ENCODE measurements at regions not wholly inside any gene's neighbourhood (a gene's known extent, or its start where the extent isn't known, plus 50 kb on each side); places are given as distances from the start of the nearest gene placed in this dataset.

DNA sequence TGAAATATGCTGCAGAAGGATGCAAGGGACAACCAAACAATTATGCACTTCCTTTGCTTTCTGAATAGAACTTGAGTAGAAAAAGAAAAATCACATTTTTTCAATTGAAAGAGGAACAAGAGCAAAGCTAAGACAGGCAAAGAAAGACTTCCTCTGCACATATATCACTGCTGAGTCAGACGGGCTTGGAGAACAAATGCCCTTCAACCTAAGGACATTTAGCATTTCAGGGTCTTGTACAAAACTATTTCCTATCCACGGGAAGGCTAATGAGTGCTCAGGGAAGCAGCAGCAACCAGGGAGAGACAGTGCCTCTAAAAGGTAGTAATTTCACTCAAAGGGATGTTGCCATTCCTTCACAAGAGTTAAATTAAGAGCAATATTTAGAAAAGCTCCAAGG, 570.0 kb upstream of the GCFC2 start:
- TF ChIP-seq, protein P1, sequence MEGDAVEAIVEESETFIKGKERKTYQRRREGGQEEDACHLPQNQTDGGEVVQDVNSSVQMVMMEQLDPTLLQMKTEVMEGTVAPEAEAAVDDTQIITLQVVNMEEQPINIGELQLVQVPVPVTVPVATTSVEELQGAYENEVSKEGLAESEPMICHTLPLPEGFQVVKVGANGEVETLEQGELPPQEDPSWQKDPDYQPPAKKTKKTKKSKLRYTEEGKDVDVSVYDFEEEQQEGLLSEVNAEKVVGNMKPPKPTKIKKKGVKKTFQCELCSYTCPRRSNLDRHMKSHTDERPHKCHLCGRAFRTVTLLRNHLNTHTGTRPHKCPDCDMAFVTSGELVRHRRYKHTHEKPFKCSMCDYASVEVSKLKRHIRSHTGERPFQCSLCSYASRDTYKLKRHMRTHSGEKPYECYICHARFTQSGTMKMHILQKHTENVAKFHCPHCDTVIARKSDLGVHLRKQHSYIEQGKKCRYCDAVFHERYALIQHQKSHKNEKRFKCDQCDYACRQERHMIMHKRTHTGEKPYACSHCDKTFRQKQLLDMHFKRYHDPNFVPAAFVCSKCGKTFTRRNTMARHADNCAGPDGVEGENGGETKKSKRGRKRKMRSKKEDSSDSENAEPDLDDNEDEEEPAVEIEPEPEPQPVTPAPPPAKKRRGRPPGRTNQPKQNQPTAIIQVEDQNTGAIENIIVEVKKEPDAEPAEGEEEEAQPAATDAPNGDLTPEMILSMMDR (IDR thresholded peaks at IDR 0.05): no peak
- TF ChIP-seq ZFX (IDR thresholded peaks at IDR 0.05; ENCODE audit: borderline replicate concordance): no peak
- H3K27ac ChIP-seq: no peak overlapping the region

DNA sequence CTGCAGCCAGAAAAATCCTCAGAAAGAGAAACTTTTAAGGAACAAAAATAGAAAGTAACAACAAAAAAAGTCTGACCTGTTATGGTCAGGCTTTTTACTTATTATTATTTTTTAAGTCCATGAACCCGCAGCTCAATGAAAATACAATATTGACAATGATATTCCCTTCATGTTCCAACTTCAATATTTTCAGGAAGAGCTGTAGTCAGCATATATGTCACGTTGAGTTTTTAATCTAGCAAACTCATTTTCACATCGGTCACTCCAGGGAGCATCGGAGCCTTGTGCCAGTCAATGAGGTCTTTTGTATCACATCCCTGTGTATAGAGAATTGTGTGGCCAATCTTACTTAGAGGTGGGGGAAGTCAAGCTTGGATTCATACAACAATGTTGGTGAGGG, 568.4 kb upstream of the GCFC2 start:
- no peak overlapping the region for H3K27ac ChIP-seq
- TF ChIP-seq, protein P1 (IDR thresholded peaks at IDR 0.05): no peak
- no peak for TF ChIP-seq ZFX (IDR thresholded peaks at IDR 0.05; ENCODE audit: borderline replicate concordance)

DNA sequence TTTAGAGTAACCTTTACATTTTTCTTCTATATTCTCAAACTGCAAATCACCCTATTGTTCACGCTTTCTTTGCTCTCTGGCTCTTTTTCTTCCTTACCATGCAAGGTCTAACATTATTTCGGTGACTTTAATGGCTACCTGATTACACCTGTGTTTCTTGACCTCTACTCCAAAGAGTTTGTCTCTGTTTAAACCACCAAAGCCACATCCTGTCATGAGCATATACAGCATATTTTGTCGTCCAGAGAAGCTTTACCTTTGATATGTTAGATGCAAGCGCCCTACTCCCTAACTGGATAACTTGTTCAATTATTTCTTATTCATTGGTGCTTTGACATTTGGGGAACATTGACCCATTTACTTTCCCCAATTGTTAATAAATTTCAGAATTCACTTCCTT, 565.1 kb upstream of the GCFC2 start:
- no peak overlapping the region for H3K27ac ChIP-seq
- no peak for TF ChIP-seq ZFX (IDR thresholded peaks at IDR 0.05; ENCODE audit: borderline replicate concordance)
- TF ChIP-seq, protein P1 (IDR thresholded peaks at IDR 0.05): no peak

DNA sequence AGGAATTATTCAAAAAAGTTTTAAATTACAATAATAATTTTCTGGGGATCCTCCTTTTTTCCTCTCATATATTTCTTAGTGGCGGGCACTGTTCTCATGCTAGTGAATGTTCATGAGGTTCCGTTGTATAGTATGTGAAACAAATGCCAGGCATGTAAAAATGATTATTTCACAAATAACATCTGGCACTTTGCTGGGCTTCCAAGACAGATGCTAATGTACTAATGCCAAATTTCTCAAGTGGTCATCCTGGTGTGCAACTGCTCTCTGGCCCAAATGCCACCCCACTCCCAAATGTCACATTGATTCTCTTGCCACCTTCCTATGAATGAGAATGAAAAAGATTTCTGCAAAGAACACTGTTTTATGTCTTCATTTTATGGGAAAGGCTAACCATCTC, 564.0 kb upstream of the GCFC2 start:
- no peak overlapping the region for H3K27ac ChIP-seq
- TF ChIP-seq, protein P1 (IDR thresholded peaks at IDR 0.05): no peak
- no peak for TF ChIP-seq ZFX (IDR thresholded peaks at IDR 0.05; ENCODE audit: borderline replicate concordance)

DNA sequence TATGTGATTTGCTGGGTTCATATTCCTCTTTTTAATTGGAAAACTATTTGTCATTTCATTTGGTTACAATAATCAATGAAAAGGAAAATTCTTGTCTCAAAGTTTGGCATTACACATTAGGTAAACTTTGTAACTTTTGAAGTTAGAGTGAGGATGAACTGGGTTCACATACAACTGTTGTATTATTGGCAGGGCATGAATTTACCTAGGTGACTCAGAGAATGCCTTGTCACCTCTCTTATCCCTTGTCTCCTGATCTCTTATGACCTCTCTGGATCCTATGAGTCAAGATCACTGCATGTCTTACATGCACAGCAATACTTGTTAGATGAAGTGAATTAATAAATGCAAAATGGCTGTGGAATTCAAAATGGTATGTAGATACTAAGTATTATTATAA, 563.4 kb upstream of the GCFC2 start:
- no peak overlapping the region for H3K27ac ChIP-seq
- no peak for TF ChIP-seq ZFX (IDR thresholded peaks at IDR 0.05; ENCODE audit: borderline replicate concordance)
- TF ChIP-seq, protein P1 (IDR thresholded peaks at IDR 0.05): no peak

DNA sequence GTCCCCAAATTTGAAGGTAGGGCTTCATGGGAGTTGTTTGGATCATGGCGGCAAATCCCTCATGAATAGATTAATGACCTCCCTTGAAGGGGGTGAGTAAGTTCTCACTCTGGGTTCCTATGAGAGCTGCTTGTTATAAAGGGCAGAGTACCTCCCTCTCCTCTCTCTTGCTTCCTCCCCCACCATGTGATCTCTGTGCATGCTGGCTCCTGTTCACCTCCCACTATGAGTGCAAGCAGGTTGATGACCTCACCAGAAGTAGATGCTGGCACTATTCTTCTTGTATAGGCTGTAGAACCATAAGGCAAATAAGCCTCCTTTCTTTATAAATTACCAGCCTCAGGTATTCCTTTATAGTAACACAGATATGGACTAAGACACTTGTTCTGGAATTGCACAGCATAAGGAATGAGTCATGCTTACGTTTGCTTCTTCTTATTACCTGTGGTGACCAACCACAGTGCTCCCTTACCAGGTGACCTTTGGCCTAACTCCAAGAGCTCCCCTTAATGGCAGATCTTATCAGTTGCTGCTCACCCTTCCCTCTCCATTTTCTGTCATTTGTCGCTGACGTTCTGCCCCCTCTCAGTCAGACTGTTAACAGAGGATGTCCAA, 559.5 kb upstream of the GCFC2 start:
- TF ChIP-seq, protein P1 (IDR thresholded peaks at IDR 0.05): no peak
- no peak for TF ChIP-seq ZFX (IDR thresholded peaks at IDR 0.05; ENCODE audit: borderline replicate concordance)
- no peak overlapping the region for H3K27ac ChIP-seq

DNA sequence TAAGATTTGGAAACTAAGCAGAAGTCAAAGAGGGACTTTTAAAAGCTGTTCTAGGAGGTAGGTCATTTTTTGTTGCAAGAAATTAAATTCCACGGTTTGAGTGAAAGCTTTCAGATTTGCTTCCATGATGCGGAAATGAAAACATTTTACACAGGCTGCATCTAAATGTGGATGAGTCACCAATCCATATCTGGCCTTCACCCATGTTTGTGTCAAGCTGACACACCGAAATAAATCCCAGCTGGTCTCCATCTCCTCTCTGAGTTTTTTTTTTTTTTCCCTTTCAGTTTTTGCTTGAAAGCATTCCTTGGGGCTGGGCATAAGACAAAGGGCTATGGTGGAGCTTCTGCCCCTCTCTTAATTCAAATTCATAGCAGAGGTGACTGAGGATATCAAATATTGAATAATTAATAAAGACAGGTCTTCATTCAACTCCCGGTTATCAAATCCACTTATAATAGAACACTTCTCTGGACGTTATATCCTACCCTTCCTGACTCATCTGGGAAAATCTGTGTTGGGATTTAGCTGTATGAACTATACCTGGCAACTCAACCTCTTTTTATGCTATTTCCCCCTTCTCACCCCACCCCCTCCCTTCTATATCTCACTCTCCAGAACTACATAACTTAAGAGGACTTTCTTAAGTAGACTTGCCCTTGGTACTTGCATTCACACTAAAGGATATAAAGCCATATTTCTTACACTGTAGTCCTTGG, 558.3 kb upstream of the GCFC2 start:
- TF ChIP-seq ZFX (IDR thresholded peaks at IDR 0.05; ENCODE audit: borderline replicate concordance): no peak
- TF ChIP-seq, protein P1 (IDR thresholded peaks at IDR 0.05): no peak
- no peak overlapping the region for H3K27ac ChIP-seq
